A673 (cell line): ENCODE measurements at regions not wholly inside any gene's neighbourhood (a gene's known extent, or its start where the extent isn't known, plus 50 kb on each side); places are given as distances from the start of the nearest gene placed in this dataset.

ENCODE experiments used
- EZH2 ChIP-seq: fragments of 200-600 bp; sonication (generic); IDR thresholded peaks from 2 replicates; pipeline ENCODE4 v1.6.1; 2017; ENCODE audit warnings: borderline replicate concordance, low read depth, mild to moderate bottlenecking, mixed read lengths, antibody characterized with exemption, low read length; ENCODE audit not compliant: poor library complexity, severe bottlenecking
- TF ChIP-seq, protein P1 (sequence below): fragments of 300-800, 200-600 bp; sonication (generic); conservative IDR thresholded peaks from 2 replicates; pipeline ENCODE4 v1.5.1; 2017; ENCODE audit warnings: low read depth, mild to moderate bottlenecking, antibody characterized with exemption, low read length, moderate library complexity, mixed read lengths

DNA sequence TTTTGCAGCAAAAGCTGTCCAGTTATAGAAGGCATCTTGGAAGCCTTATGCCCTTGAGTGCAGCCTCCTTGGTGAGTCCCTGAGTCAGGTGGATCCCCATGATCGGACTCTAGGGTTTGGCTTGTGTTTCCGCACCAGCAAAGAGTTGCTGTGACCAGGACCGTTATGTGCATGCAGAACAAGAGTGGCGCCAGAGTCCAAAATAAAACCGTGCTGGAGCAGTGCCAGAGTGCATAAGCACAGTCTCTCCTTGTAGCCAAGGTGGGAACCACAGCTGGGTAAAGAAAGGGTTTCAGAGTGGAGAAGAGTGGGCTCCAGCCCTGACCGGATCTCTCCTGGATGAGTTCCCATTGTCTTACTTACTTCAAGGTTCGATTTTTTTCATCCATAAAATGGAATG is 58.6 kb downstream of the FOXA2 start:
- TF ChIP-seq EZH2: no peak
- TF ChIP-seq, protein P1, sequence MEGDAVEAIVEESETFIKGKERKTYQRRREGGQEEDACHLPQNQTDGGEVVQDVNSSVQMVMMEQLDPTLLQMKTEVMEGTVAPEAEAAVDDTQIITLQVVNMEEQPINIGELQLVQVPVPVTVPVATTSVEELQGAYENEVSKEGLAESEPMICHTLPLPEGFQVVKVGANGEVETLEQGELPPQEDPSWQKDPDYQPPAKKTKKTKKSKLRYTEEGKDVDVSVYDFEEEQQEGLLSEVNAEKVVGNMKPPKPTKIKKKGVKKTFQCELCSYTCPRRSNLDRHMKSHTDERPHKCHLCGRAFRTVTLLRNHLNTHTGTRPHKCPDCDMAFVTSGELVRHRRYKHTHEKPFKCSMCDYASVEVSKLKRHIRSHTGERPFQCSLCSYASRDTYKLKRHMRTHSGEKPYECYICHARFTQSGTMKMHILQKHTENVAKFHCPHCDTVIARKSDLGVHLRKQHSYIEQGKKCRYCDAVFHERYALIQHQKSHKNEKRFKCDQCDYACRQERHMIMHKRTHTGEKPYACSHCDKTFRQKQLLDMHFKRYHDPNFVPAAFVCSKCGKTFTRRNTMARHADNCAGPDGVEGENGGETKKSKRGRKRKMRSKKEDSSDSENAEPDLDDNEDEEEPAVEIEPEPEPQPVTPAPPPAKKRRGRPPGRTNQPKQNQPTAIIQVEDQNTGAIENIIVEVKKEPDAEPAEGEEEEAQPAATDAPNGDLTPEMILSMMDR: no peak
